GM12874 (cell line): ENCODE measurements at regions not wholly inside any gene's neighbourhood (a gene's known extent, or its start where the extent isn't known, plus 50 kb on each side); places are given as distances from the start of the nearest gene placed in this dataset.

ENCODE experiments used
- TF ChIP-seq, protein P1 (sequence below): IDR thresholded peaks from 2 replicates; pipeline ENCODE4 v1.5.1; 2011; ENCODE audit warnings: low read depth, mild to moderate bottlenecking, control low read depth, low read length, moderate library complexity; ENCODE audit not compliant: insufficient read depth

DNA sequence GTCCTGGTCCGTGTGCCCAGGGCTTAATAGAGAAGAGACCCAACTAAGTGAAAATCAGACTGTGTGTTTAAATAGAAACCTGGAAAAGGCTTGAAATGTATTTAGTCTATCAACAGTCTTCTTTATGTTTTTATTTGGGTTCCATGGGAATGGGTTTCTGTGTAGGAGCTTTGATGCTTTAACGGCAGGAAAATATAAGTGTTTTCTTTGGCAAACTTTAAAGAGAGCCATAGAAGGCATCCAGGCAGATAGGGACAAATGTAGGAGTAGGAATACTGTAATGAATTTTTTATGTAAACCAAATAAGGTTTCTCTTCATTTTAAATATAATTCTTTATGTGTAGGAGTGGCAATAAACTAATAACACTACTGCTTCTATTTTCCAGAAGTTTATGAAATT is 989.0 kb downstream of the GATA3 start:
- TF ChIP-seq, protein P1, sequence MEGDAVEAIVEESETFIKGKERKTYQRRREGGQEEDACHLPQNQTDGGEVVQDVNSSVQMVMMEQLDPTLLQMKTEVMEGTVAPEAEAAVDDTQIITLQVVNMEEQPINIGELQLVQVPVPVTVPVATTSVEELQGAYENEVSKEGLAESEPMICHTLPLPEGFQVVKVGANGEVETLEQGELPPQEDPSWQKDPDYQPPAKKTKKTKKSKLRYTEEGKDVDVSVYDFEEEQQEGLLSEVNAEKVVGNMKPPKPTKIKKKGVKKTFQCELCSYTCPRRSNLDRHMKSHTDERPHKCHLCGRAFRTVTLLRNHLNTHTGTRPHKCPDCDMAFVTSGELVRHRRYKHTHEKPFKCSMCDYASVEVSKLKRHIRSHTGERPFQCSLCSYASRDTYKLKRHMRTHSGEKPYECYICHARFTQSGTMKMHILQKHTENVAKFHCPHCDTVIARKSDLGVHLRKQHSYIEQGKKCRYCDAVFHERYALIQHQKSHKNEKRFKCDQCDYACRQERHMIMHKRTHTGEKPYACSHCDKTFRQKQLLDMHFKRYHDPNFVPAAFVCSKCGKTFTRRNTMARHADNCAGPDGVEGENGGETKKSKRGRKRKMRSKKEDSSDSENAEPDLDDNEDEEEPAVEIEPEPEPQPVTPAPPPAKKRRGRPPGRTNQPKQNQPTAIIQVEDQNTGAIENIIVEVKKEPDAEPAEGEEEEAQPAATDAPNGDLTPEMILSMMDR: no peak

DNA sequence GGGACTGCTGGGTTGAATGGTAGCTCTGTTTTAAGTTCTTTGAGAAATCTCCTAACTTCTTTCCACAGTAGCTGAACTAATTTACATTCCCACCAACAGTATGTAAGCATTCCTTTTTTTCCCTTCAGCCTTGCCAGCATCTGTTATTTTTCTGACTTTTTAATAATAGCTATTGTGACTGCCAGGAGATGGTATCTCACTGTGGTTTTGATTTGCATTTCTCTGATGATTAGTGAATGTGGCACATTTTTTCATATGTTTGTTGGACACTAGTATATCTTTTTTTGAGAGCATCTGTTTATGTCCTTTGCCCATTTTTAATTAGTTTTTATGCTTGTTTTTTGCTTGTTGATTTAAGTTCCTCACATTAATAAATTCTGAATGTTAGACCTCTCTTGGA is 990.8 kb downstream of the GATA3 start:
- TF ChIP-seq, protein P1: no peak

DNA sequence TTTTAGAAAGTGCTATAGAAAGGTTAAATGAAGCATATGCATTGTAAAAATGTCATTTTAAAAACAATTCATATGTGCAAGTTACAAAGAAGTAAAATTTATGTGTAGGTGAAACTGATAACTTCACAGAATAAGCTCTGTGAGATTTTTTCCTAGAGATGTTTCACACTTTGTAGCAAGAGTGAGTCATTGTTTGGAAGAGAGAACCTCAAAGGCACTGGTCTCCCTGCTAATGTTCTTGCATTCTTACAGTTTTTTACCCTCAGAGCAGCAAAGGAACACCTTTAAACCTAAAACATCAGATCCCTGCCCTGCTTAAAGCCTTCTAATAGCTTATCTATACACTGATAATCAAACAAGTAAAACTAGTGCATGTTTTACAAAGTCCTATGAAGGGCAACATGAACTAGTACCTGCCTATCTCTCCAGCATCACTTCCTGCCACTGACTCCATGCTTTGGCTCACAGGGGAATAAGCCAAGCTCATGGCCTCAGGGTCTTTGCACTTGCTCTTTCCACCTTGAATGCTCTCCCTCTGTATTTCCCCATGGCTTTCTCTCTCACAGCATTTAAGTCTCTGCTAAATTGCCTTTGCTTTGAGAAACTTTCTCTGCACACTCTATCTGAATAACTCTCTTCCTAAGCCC is 997.0 kb downstream of the GATA3 start:
- TF ChIP-seq, protein P1: no peak

DNA sequence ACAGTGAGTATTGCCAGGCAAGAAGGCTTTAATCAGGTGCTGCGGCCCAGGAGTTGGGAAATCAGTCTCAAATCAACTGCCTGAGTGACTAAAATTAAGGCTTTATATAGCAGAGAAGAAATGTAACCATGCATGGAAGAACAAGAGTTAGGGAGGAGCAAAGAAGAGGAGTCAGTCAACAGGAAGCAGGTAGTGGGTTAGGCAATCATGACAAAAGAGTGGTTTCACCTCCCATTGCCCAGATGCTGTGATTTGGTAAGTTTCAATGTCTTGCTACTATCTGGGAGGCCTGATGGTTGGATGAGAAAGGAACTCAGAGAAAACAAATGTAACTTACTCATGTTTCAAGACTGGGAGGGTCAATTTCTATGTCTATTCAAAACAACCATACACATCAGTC is 998.3 kb downstream of the GATA3 start:
- TF ChIP-seq, protein P1: no peak

DNA sequence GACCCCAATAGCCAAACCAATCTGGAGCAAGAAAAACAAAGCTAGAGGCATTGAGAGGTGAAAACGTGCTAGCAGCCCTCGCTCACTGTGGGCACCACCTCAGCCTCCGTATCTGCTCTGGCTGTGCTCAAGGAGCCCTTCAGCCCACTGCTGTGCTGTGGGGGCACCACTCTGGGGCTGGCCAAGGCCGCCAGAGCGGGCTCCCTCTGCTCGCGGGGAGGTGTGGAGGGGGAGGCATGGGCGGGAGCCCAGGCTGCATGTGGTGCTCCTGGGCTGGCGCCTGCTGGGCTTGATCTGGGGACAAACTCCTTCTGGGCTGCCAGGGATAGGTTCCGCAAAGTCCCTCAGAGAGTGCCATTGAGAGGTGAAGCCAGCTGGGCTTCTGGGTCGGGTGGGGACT is 1002.0 kb downstream of the GATA3 start:
- TF ChIP-seq, protein P1: no peak

DNA sequence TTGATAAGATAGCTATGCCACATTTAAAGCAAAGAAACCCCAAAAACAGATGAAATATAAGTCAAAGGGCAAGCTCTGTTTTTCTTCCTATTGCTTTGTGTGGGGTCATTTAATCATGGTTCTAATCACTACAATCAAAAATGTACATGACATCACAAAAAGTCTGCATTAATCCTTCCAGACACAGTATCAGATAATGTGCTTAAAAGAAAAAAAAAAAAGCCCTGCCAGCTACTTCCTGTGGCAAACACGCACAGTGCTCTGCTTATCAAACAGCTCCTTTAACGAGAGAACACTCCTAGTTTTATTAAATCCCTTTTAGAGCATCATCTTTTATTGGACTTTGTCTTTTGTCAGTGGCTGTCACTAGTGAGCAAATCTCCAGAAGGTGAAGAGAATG is 1005.8 kb downstream of the GATA3 start:
- TF ChIP-seq, protein P1: no peak

DNA sequence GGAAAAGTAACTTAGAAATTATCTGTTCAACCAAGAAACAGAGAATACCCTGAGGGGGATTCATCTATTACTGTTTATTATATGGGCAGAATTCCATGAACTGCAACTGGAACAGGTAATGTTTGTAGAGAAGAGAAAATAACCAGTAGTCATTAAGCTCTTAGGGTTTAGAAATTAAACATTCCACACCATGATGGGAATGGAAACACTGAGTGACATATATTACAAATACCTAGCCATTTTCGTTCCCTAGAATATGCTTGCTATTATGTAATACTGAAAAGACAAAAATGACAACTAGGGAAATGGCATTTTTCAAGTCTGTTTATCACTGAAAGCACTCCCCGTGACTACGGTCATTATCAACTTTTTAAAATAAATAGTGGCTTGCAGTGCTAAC is 1007.4 kb downstream of the GATA3 start:
- TF ChIP-seq, protein P1: no peak
